WTC11 (cell line): ENCODE measurements at regions not wholly inside any gene's neighbourhood (a gene's known extent, or its start where the extent isn't known, plus 50 kb on each side); places are given as distances from the start of the nearest gene placed in this dataset.
A peak's percentile ranks its signal among the peaks of the same experiment; 100 is the strongest.

ENCODE experiments used
- ATF1 ChIP-seq: sonication (generic); formaldehyde crosslinking; IDR thresholded peaks from 2 replicates; pipeline ENCODE4 v1.8.1; 2023; ENCODE audit warnings: mild to moderate bottlenecking, moderate library complexity, missing genetic modification reagents
- CREB1 ChIP-seq: sonication (generic); formaldehyde crosslinking; IDR thresholded peaks from 2 replicates; pipeline ENCODE4 v1.8.0; 2023; ENCODE audit warnings: mild to moderate bottlenecking, missing genetic modification reagents
- CTCF ChIP-seq: fragments of 200-600 bp; IDR thresholded peaks from 2 replicates; pipeline ENCODE4 v1.8.0; 2022; ENCODE audit warnings: antibody characterized with exemption
- ESRRA ChIP-seq: sonication (generic); formaldehyde crosslinking; IDR thresholded peaks from 2 replicates; pipeline ENCODE4 v1.8.1; 2022; ENCODE audit warnings: mild to moderate bottlenecking, missing genetic modification reagents, borderline replicate concordance
- IRF2 ChIP-seq: sonication (generic); formaldehyde crosslinking; IDR thresholded peaks from 2 replicates; pipeline ENCODE4 v1.8.0; 2022; ENCODE audit warnings: low read depth, missing genetic modification reagents, borderline replicate concordance
- MLX ChIP-seq: sonication (generic); formaldehyde crosslinking; IDR thresholded peaks from 2 replicates; pipeline ENCODE4 v1.8.1; 2023; ENCODE audit warnings: mild to moderate bottlenecking, missing genetic modification reagents, moderate library complexity
- NR1H2 ChIP-seq: sonication (generic); formaldehyde crosslinking; IDR thresholded peaks from 2 replicates; pipeline ENCODE4 v1.9.0; 2021; ENCODE audit warnings: mild to moderate bottlenecking, moderate library complexity, missing genetic modification reagents
- RORB ChIP-seq: fragments of 250-450 bp; sonication (Bioruptor Pico); IDR thresholded peaks from 2 replicates; pipeline ENCODE4 v1.9.0; 2021; ENCODE audit warnings: mild to moderate bottlenecking
- TF ChIP-seq, protein P1 (sequence below): sonication (generic); formaldehyde crosslinking; IDR thresholded peaks from 2 replicates; pipeline ENCODE4 v1.8.1; 2022; ENCODE audit warnings: missing genetic modification reagents, borderline replicate concordance
- TF ChIP-seq, protein P2 (sequence below): sonication (generic); formaldehyde crosslinking; IDR thresholded peaks from 2 replicates; pipeline ENCODE4 v1.8.0; 2022; ENCODE audit warnings: mild to moderate bottlenecking, missing genetic modification reagents
- TF ChIP-seq, protein P3 (sequence below): sonication (generic); formaldehyde crosslinking; IDR thresholded peaks from 2 replicates; pipeline ENCODE4 v1.8.1; 2022; ENCODE audit warnings: low read depth, missing genetic modification reagents, borderline replicate concordance
- TF ChIP-seq, protein P4 (sequence below): fragments of 250-450 bp; sonication (Bioruptor Pico); IDR thresholded peaks from 2 replicates; pipeline ENCODE4 v1.9.0; 2021; ENCODE audit warnings: mild to moderate bottlenecking
- TF ChIP-seq, protein P5 (sequence below): sonication (generic); formaldehyde crosslinking; conservative IDR thresholded peaks from 2 replicates; pipeline ENCODE4 v1.8.1; 2023; ENCODE audit warnings: mild to moderate bottlenecking, low read depth, missing genetic modification reagents, moderate library complexity

- TF ChIP-seq CTCF (peak; percentile 40; the same call in 1 of the 2 replicates), MLX (no peak), RORB (CRISPR knock-in tag) (no peak), ATF1 (CRISPR knock-in tag) (no peak), CREB1 (no peak), NR1H2 (CRISPR knock-in tag) (no peak), IRF2 (no peak), ESRRA (CRISPR knock-in tag) (no peak)
- TF ChIP-seq, protein P1, sequence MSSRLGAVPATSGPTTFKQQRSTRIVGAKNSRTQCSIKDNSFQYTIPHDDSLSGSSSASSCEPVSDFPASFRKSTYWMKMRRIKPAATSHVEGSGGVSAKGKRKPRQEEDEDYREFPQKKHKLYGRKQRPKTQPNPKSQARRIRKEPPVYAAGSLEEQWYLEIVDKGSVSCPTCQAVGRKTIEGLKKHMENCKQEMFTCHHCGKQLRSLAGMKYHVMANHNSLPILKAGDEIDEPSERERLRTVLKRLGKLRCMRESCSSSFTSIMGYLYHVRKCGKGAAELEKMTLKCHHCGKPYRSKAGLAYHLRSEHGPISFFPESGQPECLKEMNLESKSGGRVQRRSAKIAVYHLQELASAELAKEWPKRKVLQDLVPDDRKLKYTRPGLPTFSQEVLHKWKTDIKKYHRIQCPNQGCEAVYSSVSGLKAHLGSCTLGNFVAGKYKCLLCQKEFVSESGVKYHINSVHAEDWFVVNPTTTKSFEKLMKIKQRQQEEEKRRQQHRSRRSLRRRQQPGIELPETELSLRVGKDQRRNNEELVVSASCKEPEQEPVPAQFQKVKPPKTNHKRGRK (CRISPR knock-in tag) = no peak
- TF ChIP-seq, protein P2, sequence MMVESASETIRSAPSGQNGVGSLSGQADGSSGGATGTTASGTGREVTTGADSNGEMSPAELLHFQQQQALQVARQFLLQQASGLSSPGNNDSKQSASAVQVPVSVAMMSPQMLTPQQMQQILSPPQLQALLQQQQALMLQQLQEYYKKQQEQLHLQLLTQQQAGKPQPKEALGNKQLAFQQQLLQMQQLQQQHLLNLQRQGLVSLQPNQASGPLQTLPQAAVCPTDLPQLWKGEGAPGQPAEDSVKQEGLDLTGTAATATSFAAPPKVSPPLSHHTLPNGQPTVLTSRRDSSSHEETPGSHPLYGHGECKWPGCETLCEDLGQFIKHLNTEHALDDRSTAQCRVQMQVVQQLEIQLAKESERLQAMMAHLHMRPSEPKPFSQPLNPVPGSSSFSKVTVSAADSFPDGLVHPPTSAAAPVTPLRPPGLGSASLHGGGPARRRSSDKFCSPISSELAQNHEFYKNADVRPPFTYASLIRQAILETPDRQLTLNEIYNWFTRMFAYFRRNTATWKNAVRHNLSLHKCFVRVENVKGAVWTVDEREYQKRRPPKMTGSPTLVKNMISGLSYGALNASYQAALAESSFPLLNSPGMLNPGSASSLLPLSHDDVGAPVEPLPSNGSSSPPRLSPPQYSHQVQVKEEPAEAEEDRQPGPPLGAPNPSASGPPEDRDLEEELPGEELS = no peak
- TF ChIP-seq, protein P3, sequence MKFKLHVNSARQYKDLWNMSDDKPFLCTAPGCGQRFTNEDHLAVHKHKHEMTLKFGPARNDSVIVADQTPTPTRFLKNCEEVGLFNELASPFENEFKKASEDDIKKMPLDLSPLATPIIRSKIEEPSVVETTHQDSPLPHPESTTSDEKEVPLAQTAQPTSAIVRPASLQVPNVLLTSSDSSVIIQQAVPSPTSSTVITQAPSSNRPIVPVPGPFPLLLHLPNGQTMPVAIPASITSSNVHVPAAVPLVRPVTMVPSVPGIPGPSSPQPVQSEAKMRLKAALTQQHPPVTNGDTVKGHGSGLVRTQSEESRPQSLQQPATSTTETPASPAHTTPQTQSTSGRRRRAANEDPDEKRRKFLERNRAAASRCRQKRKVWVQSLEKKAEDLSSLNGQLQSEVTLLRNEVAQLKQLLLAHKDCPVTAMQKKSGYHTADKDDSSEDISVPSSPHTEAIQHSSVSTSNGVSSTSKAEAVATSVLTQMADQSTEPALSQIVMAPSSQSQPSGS (CRISPR knock-in tag) = no peak
- TF ChIP-seq, protein P4, sequence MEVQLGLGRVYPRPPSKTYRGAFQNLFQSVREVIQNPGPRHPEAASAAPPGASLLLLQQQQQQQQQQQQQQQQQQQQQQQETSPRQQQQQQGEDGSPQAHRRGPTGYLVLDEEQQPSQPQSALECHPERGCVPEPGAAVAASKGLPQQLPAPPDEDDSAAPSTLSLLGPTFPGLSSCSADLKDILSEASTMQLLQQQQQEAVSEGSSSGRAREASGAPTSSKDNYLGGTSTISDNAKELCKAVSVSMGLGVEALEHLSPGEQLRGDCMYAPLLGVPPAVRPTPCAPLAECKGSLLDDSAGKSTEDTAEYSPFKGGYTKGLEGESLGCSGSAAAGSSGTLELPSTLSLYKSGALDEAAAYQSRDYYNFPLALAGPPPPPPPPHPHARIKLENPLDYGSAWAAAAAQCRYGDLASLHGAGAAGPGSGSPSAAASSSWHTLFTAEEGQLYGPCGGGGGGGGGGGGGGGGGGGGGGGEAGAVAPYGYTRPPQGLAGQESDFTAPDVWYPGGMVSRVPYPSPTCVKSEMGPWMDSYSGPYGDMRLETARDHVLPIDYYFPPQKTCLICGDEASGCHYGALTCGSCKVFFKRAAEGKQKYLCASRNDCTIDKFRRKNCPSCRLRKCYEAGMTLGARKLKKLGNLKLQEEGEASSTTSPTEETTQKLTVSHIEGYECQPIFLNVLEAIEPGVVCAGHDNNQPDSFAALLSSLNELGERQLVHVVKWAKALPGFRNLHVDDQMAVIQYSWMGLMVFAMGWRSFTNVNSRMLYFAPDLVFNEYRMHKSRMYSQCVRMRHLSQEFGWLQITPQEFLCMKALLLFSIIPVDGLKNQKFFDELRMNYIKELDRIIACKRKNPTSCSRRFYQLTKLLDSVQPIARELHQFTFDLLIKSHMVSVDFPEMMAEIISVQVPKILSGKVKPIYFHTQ = no peak
- TF ChIP-seq, protein P5, sequence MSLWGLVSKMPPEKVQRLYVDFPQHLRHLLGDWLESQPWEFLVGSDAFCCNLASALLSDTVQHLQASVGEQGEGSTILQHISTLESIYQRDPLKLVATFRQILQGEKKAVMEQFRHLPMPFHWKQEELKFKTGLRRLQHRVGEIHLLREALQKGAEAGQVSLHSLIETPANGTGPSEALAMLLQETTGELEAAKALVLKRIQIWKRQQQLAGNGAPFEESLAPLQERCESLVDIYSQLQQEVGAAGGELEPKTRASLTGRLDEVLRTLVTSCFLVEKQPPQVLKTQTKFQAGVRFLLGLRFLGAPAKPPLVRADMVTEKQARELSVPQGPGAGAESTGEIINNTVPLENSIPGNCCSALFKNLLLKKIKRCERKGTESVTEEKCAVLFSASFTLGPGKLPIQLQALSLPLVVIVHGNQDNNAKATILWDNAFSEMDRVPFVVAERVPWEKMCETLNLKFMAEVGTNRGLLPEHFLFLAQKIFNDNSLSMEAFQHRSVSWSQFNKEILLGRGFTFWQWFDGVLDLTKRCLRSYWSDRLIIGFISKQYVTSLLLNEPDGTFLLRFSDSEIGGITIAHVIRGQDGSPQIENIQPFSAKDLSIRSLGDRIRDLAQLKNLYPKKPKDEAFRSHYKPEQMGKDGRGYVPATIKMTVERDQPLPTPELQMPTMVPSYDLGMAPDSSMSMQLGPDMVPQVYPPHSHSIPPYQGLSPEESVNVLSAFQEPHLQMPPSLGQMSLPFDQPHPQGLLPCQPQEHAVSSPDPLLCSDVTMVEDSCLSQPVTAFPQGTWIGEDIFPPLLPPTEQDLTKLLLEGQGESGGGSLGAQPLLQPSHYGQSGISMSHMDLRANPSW (CRISPR knock-in tag) = no peak
Observed at GRCh38 chrX:93874554-93874953, 200.5 kb downstream of the FAM133A start.
